ENCODE measurements at regions not wholly inside any gene's neighbourhood (a gene's known extent, or its start where the extent isn't known, plus 50 kb on each side); places are given as distances from the start of the nearest gene placed in this dataset.

DNA sequence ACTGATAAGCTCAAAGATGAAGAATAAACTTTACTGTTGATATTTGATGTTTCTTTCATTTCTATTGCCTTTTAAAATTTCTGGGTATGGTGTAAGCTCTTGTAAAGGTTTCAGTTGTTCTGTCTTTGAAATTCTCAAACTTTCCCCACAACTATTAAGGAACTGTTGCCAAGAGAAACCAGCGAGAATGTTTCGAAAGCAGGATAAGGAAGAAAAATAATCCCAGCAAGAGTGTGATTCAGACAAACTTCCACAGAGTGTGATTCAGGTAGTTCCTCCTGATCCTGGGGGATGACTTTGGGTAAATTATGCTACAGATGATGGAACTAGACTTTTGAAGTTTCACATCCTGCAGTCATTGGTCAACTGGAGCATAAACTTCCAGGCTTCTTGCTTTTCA, 632.0 kb downstream of the NSUN3 start:
- H3K4me3 ChIP-seq (replicated peaks in 1 of 2; ENCODE audit: low read depth in 1 of 2, low read length in 2 of 2), result no peak overlapping the region
- H3K79me2 ChIP-seq (ENCODE audit: insufficient read depth, low read length), result no peaks in the 10 kb centered on the region
- no peaks in the 10 kb centered on the region for H3K27me3 ChIP-seq (ENCODE audit: insufficient read depth, low read length)
- CTCF ChIA-PET, result no interaction called here
- H3K4me2 ChIP-seq (ENCODE audit: low read length), result no peak overlapping the region
- H3K27ac ChIP-seq (ENCODE audit: low read depth, low read length), result no peak overlapping the region
- no peak for ATAC-seq
- no peaks in the 10 kb centered on the region for H3K9me2 ChIP-seq (ENCODE audit: insufficient read depth)
- H4K20me1 ChIP-seq (ENCODE audit: insufficient read depth), result no peaks in the 10 kb centered on the region
- no peaks in the 10 kb centered on the region for H3K4me1 ChIP-seq (ENCODE audit: control insufficient read depth in 1 of 2, insufficient read depth in 2 of 2, low read length in 2 of 2)
- intact Hi-C loops (cut with micrococcal nuclease), result no loop called here
- no peak for DNase-seq (ENCODE audit: low read depth, low spot score)
- RAD21 ChIA-PET (ENCODE audit: low non-redundant PET in 1 of 2, low total read pairs in 2 of 2, uncharacterized antibody in 2 of 2, unreplicated experiment in 2 of 2), result no interaction called here
- TF ChIP-seq RAD21 (IDR thresholded peaks at IDR 0.05; ENCODE audit: low read depth) (no peak), ZFX (IDR thresholded peaks at IDR 0.05) (no peak), EZH2phosphoT487 (IDR thresholded peaks at IDR 0.05; ENCODE audit: borderline replicate concordance) (no peak)
- H2AFZ ChIP-seq (ENCODE audit: low read depth, low read length, poor library complexity, severe bottlenecking), result no peak overlapping the region
- POLR2A ChIA-PET, result no interaction called here
- H3K9me3 ChIP-seq (ENCODE audit: control insufficient read depth in 1 of 2, insufficient read depth in 1 of 2, low read depth in 1 of 2, low read length in 2 of 2), result peaks cover 8 to 17% of the 10 kb centered on the region in 2 experiments; a peak in 2 of 4 replicates
- no TSS peak for BruUV-seq (replicated peaks)
- H3K36me3 ChIP-seq (ENCODE audit: control insufficient read depth in 1 of 2, insufficient read depth in 2 of 2, low read length in 2 of 2), result no peaks in the 10 kb centered on the region
- H3K9ac ChIP-seq (ENCODE audit: low read length), result no peak overlapping the region

DNA sequence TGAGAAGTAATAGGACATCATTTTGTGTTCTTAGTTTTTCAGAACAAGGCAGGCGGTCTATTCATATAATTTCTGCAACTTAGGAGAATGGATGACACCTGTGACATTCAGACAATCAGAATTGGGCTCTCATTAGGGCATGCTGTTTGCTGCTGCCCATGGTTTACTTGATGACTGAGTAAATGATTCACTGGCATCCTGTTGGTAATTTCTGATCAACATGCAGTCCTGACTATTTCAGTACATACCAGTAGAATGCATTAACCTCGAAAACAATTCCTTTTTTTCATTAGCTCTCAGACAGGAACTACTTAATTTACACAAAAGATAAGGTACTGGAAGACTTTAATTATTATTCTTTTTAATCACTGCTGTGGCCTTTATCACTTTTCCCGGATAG, 641.6 kb downstream of the NSUN3 start:
- no peak for TF ChIP-seq CEBPB (IDR thresholded peaks at IDR 0.05; ENCODE audit: low read depth)
- no peak for TF ChIP-seq EZH2phosphoT487 (IDR thresholded peaks at IDR 0.05; ENCODE audit: borderline replicate concordance)
- TF ChIP-seq, protein P1, sequence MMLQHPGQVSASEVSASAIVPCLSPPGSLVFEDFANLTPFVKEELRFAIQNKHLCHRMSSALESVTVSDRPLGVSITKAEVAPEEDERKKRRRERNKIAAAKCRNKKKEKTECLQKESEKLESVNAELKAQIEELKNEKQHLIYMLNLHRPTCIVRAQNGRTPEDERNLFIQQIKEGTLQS (IDR thresholded peaks at IDR 0.05), result no peak
- TF ChIP-seq SRF (IDR thresholded peaks at IDR 0.05; ENCODE audit: low read depth), result no peak
- no peak for TF ChIP-seq YY1 (IDR thresholded peaks at IDR 0.05; ENCODE audit: extremely low read depth, insufficient replicate concordance, low read depth, low read length)
- no peak for TF ChIP-seq EGR1 (IDR thresholded peaks at IDR 0.05; ENCODE audit: low read depth)
- no peak for TF ChIP-seq ELF1 (IDR thresholded peaks at IDR 0.05; ENCODE audit: borderline replicate concordance, low read depth)
- TF ChIP-seq ZFX (IDR thresholded peaks at IDR 0.05), result no peak
- no peak for TF ChIP-seq CBX3 (IDR thresholded peaks at IDR 0.05; ENCODE audit: low read depth)
- TF ChIP-seq, protein P2, sequence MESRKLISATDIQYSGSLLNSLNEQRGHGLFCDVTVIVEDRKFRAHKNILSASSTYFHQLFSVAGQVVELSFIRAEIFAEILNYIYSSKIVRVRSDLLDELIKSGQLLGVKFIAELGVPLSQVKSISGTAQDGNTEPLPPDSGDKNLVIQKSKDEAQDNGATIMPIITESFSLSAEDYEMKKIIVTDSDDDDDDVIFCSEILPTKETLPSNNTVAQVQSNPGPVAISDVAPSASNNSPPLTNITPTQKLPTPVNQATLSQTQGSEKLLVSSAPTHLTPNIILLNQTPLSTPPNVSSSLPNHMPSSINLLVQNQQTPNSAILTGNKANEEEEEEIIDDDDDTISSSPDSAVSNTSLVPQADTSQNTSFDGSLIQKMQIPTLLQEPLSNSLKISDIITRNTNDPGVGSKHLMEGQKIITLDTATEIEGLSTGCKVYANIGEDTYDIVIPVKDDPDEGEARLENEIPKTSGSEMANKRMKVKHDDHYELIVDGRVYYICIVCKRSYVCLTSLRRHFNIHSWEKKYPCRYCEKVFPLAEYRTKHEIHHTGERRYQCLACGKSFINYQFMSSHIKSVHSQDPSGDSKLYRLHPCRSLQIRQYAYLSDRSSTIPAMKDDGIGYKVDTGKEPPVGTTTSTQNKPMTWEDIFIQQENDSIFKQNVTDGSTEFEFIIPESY (IDR thresholded peaks at IDR 0.05; ENCODE audit: extremely low read depth, insufficient replicate concordance, low read length), result no peak
- no peak for TF ChIP-seq RAD21 (IDR thresholded peaks at IDR 0.05; ENCODE audit: low read depth)
- TF ChIP-seq SIN3A (IDR thresholded peaks at IDR 0.05; ENCODE audit: low read depth), result no peak
- no peaks in the 10 kb centered on the region for H3K36me3 ChIP-seq (ENCODE audit: control insufficient read depth in 1 of 2, insufficient read depth in 2 of 2, low read length in 2 of 2)
- CTCF ChIA-PET, result no interaction called here
- H3K9ac ChIP-seq (ENCODE audit: low read length), result no peak overlapping the region
- ATAC-seq (no peak), DNase-seq (ENCODE audit: low read depth, low spot score) (no peak)
- POLR2A ChIA-PET, result no interaction called here
- RAD21 ChIA-PET (ENCODE audit: low non-redundant PET in 1 of 2, low total read pairs in 2 of 2, uncharacterized antibody in 2 of 2, unreplicated experiment in 2 of 2), result no interaction called here
- no peaks in the 10 kb centered on the region for H3K79me2 ChIP-seq (ENCODE audit: insufficient read depth, low read length)
- H3K9me3 ChIP-seq (ENCODE audit: control insufficient read depth in 1 of 2, insufficient read depth in 1 of 2, low read depth in 1 of 2, low read length in 2 of 2), result peaks cover 0 to 10% of the 10 kb centered on the region in 2 experiments; a peak in 2 of 4 replicates
- H3K4me2 ChIP-seq (ENCODE audit: low read length), result no peak overlapping the region
- no peak overlapping the region for H3K27ac ChIP-seq (ENCODE audit: low read depth, low read length)
- H2AFZ ChIP-seq (ENCODE audit: low read depth, low read length, poor library complexity, severe bottlenecking), result no peak overlapping the region
- no peaks in the 10 kb centered on the region for H3K4me1 ChIP-seq (ENCODE audit: control insufficient read depth in 1 of 2, insufficient read depth in 2 of 2, low read length in 2 of 2)
- intact Hi-C loops (cut with micrococcal nuclease), result no loop called here
- no peaks in the 10 kb centered on the region for H3K27me3 ChIP-seq (ENCODE audit: insufficient read depth, low read length)
- H4K20me1 ChIP-seq (ENCODE audit: insufficient read depth), result no peaks in the 10 kb centered on the region
- no peaks in the 10 kb centered on the region for H3K9me2 ChIP-seq (ENCODE audit: insufficient read depth)
- H3K4me3 ChIP-seq (replicated peaks in 1 of 2; ENCODE audit: low read depth in 1 of 2, low read length in 2 of 2), result no peak overlapping the region
- BruUV-seq (replicated peaks), result no TSS peak
